ENCODE measurements at regions not wholly inside any gene's neighbourhood (a gene's known extent, or its start where the extent isn't known, plus 50 kb on each side); places are given as distances from the start of the nearest gene placed in this dataset.

GRCh38 chr7:52080493-52080892 lies 763.9 kb upstream of the COBL start:
- no peak for ATAC-seq
- Mint-ChIP-seq H3K9me3 (peaks cover 6% of the 10 kb centered on the region), H3K4me1 (no peaks in the 10 kb centered on the region), H3K27ac (no peak overlapping the region), H3K36me3 (ENCODE audit: low read depth) (no peaks in the 10 kb centered on the region), H3K4me3 (no peak overlapping the region), H3K27me3 (no peaks in the 10 kb centered on the region)
- DNase-seq: no peak

GRCh38 chr7:52079726-52080125 lies 763.1 kb upstream of the COBL start:
- H3K27ac Mint-ChIP-seq: no peak overlapping the region
- no peaks in the 10 kb centered on the region for H3K36me3 Mint-ChIP-seq (ENCODE audit: low read depth)
- no peaks in the 10 kb centered on the region for H3K4me1 Mint-ChIP-seq
- no peak for ATAC-seq
- H3K4me3 Mint-ChIP-seq: no peak overlapping the region
- DNase-seq: no peak
- H3K27me3 Mint-ChIP-seq: no peaks in the 10 kb centered on the region
- peaks cover 11% of the 10 kb centered on the region for H3K9me3 Mint-ChIP-seq

- Mint-ChIP-seq H3K4me1 (no peaks in the 10 kb centered on the region), H3K27me3 (no peaks in the 10 kb centered on the region), H3K36me3 (ENCODE audit: low read depth) (no peaks in the 10 kb centered on the region), H3K4me3 (no peak overlapping the region), H3K9me3 (peaks cover 11% of the 10 kb centered on the region), H3K27ac (no peak overlapping the region)
- DNase-seq: no peak
- ATAC-seq: no peak
Observed at GRCh38 chr7:52077571-52077970, 761.0 kb upstream of the COBL start.

- Mint-ChIP-seq H3K4me3 (no peak overlapping the region), H3K36me3 (ENCODE audit: low read depth) (no peaks in the 10 kb centered on the region), H3K9me3 (peaks cover 15% of the 10 kb centered on the region), H3K27ac (no peak overlapping the region), H3K4me1 (no peaks in the 10 kb centered on the region), H3K27me3 (no peaks in the 10 kb centered on the region)
- DNase-seq (no peak), ATAC-seq (no peak)
Observed at GRCh38 chr7:52074912-52075311, 758.3 kb upstream of the COBL start.

GRCh38 chr7:52074071-52074470 lies 757.5 kb upstream of the COBL start:
- ATAC-seq: no peak
- Mint-ChIP-seq H3K27me3 (no peaks in the 10 kb centered on the region), H3K4me3 (no peak overlapping the region), H3K27ac (no peak overlapping the region), H3K36me3 (ENCODE audit: low read depth) (no peaks in the 10 kb centered on the region), H3K9me3 (peaks cover 15% of the 10 kb centered on the region), H3K4me1 (no peaks in the 10 kb centered on the region)
- DNase-seq: no peak

GRCh38 chr7:52071744-52072143 lies 755.1 kb upstream of the COBL start:
- Mint-ChIP-seq H3K4me3 (no peak overlapping the region), H3K27me3 (no peaks in the 10 kb centered on the region), H3K27ac (no peak overlapping the region), H3K4me1 (no peaks in the 10 kb centered on the region), H3K9me3 (peaks cover 15% of the 10 kb centered on the region), H3K36me3 (ENCODE audit: low read depth) (no peaks in the 10 kb centered on the region)
- no peak for ATAC-seq
- no peak for DNase-seq

- Mint-ChIP-seq H3K4me3 (no peak overlapping the region), H3K4me1 (no peaks in the 10 kb centered on the region), H3K36me3 (ENCODE audit: low read depth) (no peaks in the 10 kb centered on the region), H3K27me3 (no peaks in the 10 kb centered on the region), H3K27ac (no peak overlapping the region), H3K9me3 (peaks cover 7% of the 10 kb centered on the region)
- DNase-seq (no peak), ATAC-seq (no peak)
Observed at GRCh38 chr7:52064493-52064892, 747.9 kb upstream of the COBL start.

- H3K4me1 Mint-ChIP-seq: no peaks in the 10 kb centered on the region
- H3K4me3 Mint-ChIP-seq: no peak overlapping the region
- no peaks in the 10 kb centered on the region for H3K36me3 Mint-ChIP-seq (ENCODE audit: low read depth)
- H3K27ac Mint-ChIP-seq: no peak overlapping the region
- ATAC-seq: no peak
- peaks cover 14% of the 10 kb centered on the region for H3K9me3 Mint-ChIP-seq
- H3K27me3 Mint-ChIP-seq: no peaks in the 10 kb centered on the region
- DNase-seq: no peak
Observed at GRCh38 chr7:52061666-52062065, 745.1 kb upstream of the COBL start.

- no peaks in the 10 kb centered on the region for H3K27me3 Mint-ChIP-seq
- H3K27ac Mint-ChIP-seq: no peak overlapping the region
- H3K9me3 Mint-ChIP-seq: peaks cover 6% of the 10 kb centered on the region
- H3K36me3 Mint-ChIP-seq (ENCODE audit: low read depth): no peaks in the 10 kb centered on the region
- no peak for ATAC-seq
- DNase-seq: no peak
- no peaks in the 10 kb centered on the region for H3K4me1 Mint-ChIP-seq
- H3K4me3 Mint-ChIP-seq: no peak overlapping the region
Observed at GRCh38 chr7:52053525-52053924, 736.9 kb upstream of the COBL start.

GRCh38 chr7:52030722-52031121 lies 714.1 kb upstream of the COBL start:
- Mint-ChIP-seq H3K27ac (no peak overlapping the region), H3K36me3 (ENCODE audit: low read depth) (no peaks in the 10 kb centered on the region), H3K4me3 (no peak overlapping the region), H3K27me3 (no peaks in the 10 kb centered on the region), H3K4me1 (no peaks in the 10 kb centered on the region), H3K9me3 (peaks cover 4% of the 10 kb centered on the region)
- ATAC-seq: no peak
- DNase-seq: no peak

GRCh38 chr7:52026140-52026539 lies 709.5 kb upstream of the COBL start:
- Mint-ChIP-seq H3K9me3 (no peaks in the 10 kb centered on the region), H3K4me3 (no peak overlapping the region), H3K27ac (no peak overlapping the region), H3K27me3 (no peaks in the 10 kb centered on the region), H3K4me1 (no peaks in the 10 kb centered on the region), H3K36me3 (ENCODE audit: low read depth) (no peaks in the 10 kb centered on the region)
- ATAC-seq: no peak
- no peak for DNase-seq

GRCh38 chr7:52021343-52021742 lies 704.7 kb upstream of the COBL start:
- no peak for ATAC-seq
- no peaks in the 10 kb centered on the region for H3K27me3 Mint-ChIP-seq
- H3K4me1 Mint-ChIP-seq: no peaks in the 10 kb centered on the region
- DNase-seq: no peak
- no peak overlapping the region for H3K4me3 Mint-ChIP-seq
- H3K27ac Mint-ChIP-seq: no peak overlapping the region
- H3K36me3 Mint-ChIP-seq (ENCODE audit: low read depth): no peaks in the 10 kb centered on the region
- no peaks in the 10 kb centered on the region for H3K9me3 Mint-ChIP-seq

- no peaks in the 10 kb centered on the region for H3K36me3 Mint-ChIP-seq (ENCODE audit: low read depth)
- no peak overlapping the region for H3K4me3 Mint-ChIP-seq
- H3K9me3 Mint-ChIP-seq: no peaks in the 10 kb centered on the region
- H3K27me3 Mint-ChIP-seq: no peaks in the 10 kb centered on the region
- no peaks in the 10 kb centered on the region for H3K4me1 Mint-ChIP-seq
- ATAC-seq (no peak), DNase-seq (no peak)
- H3K27ac Mint-ChIP-seq: no peak overlapping the region
Observed at GRCh38 chr7:52018680-52019054, 702.1 kb upstream of the COBL start.

- Mint-ChIP-seq H3K27ac (no peak overlapping the region), H3K4me1 (no peaks in the 10 kb centered on the region), H3K9me3 (no peaks in the 10 kb centered on the region), H3K27me3 (no peaks in the 10 kb centered on the region), H3K4me3 (no peak overlapping the region), H3K36me3 (ENCODE audit: low read depth) (no peaks in the 10 kb centered on the region)
- ATAC-seq: no peak
- no peak for DNase-seq
Observed at GRCh38 chr7:52017802-52018679, 701.4 kb upstream of the COBL start.

- H3K9me3 Mint-ChIP-seq: peaks cover 13% of the 10 kb centered on the region
- no peaks in the 10 kb centered on the region for H3K36me3 Mint-ChIP-seq (ENCODE audit: low read depth)
- ATAC-seq: no peak
- H3K4me1 Mint-ChIP-seq: no peaks in the 10 kb centered on the region
- H3K27ac Mint-ChIP-seq: no peak overlapping the region
- no peaks in the 10 kb centered on the region for H3K27me3 Mint-ChIP-seq
- DNase-seq: no peak
- H3K4me3 Mint-ChIP-seq: no peak overlapping the region
Observed at GRCh38 chr7:52009181-52009580, 692.6 kb upstream of the COBL start.

- DNase-seq (no peak), ATAC-seq (no peak)
- Mint-ChIP-seq H3K36me3 (ENCODE audit: low read depth) (no peaks in the 10 kb centered on the region), H3K27ac (no peak overlapping the region), H3K4me3 (no peak overlapping the region), H3K4me1 (no peaks in the 10 kb centered on the region), H3K27me3 (no peaks in the 10 kb centered on the region), H3K9me3 (peaks cover 22% of the 10 kb centered on the region)
Observed at GRCh38 chr7:52006674-52007073, 690.1 kb upstream of the COBL start.
